ENCODE measurements at regions not wholly inside any gene's neighbourhood (a gene's known extent, or its start where the extent isn't known, plus 50 kb on each side); places are given as distances from the start of the nearest gene placed in this dataset.

DNA sequence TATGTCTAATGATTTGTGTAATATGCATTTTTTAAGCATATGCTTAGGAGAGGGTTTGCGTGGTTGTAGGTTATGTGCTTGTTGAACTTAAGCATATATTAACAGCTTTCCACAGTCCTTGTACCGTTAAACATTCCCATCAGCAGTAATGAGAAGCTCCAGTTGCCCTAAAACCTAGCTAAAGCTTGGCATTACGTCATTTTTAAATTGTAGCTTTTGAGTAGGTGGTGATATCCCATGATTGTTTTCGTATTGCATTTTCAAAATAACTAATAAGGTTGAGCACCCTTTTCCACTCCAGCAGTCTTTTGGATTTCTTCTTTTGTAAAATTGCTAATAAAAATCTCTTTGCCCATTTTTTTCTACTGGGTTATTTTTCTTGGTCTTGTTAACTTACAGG lies 453.1 kb upstream of the GCFC2 start:
- Histone ChIP-seq H3K9me3 (ENCODE audit: low read length) (no peaks in the 10 kb centered on the region), H4K20me1 (ENCODE audit: low read length) (no peaks in the 10 kb centered on the region), H3K79me2 (ENCODE audit: low read length) (no peaks in the 10 kb centered on the region), H3K9ac (ENCODE audit: low read length) (no peak overlapping the region), H3K4me1 (ENCODE audit: insufficient read depth, low read length) (peaks cover 11% of the 10 kb centered on the region; the same call in 1 of the 2 replicates), H3K9me2 (replicated peaks; ENCODE audit: low read length) (no peaks in the 10 kb centered on the region), H3K27ac (ENCODE audit: low read length) (no peak overlapping the region), H2AFZ (ENCODE audit: low read length) (no peak overlapping the region), H3K4me3 (ENCODE audit: low read length) (no peak overlapping the region), H3K36me3 (ENCODE audit: low read depth, low read length) (no peaks in the 10 kb centered on the region), H3K4me2 (ENCODE audit: low read length) (no peak overlapping the region), H3F3A (ENCODE audit: low read length, unreplicated experiment) (no peaks in the 10 kb centered on the region), H3K27me3 (ENCODE audit: low read length) (no peaks in the 10 kb centered on the region)
- TF ChIP-seq EZH2phosphoT487 (IDR thresholded peaks at IDR 0.05; ENCODE audit: borderline replicate concordance, low read length) = no peak
- TF ChIP-seq EZH2 (IDR thresholded peaks at IDR 0.05; ENCODE audit: low read length, unreplicated experiment) = no peak
- TF ChIP-seq, protein P1, sequence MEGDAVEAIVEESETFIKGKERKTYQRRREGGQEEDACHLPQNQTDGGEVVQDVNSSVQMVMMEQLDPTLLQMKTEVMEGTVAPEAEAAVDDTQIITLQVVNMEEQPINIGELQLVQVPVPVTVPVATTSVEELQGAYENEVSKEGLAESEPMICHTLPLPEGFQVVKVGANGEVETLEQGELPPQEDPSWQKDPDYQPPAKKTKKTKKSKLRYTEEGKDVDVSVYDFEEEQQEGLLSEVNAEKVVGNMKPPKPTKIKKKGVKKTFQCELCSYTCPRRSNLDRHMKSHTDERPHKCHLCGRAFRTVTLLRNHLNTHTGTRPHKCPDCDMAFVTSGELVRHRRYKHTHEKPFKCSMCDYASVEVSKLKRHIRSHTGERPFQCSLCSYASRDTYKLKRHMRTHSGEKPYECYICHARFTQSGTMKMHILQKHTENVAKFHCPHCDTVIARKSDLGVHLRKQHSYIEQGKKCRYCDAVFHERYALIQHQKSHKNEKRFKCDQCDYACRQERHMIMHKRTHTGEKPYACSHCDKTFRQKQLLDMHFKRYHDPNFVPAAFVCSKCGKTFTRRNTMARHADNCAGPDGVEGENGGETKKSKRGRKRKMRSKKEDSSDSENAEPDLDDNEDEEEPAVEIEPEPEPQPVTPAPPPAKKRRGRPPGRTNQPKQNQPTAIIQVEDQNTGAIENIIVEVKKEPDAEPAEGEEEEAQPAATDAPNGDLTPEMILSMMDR (conservative IDR thresholded peaks at IDR 0.05; ENCODE audit: low read depth, low read length) = no peak
- BruUV-seq (replicated peaks) = no TSS peak
- ChIA-PET POLR2A (ENCODE audit: unreplicated experiment) (no interaction called here), CTCF (no interaction called here)
- no peak for DNase-seq
- intact Hi-C loops (cut with micrococcal nuclease) = no loop called here
- ATAC-seq = no peak

DNA sequence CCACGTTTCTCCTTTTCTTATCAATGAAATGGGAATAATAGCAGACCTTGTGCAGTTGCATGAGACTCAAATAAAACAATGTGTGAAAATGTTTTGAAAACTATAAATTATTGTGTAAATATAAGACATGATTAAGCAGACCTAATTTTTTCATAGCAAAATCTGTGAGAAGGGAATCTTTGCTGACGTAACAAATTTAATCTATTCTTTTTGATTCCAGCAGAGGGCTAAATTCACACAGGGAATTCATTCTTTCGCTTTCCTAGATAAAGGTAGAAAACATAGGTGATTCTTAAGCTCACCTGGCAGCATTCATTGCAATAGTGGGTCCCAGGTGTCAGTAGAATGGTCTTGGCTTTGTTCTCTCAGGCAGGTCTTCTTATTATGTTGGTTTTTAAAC lies 450.0 kb upstream of the GCFC2 start:
- Histone ChIP-seq H3K36me3 (ENCODE audit: low read depth, low read length) (no peaks in the 10 kb centered on the region), H3K4me3 (ENCODE audit: low read length) (no peak overlapping the region), H3K4me1 (ENCODE audit: insufficient read depth, low read length) (peaks cover 11% of the 10 kb centered on the region; the same call in 1 of the 2 replicates), H3F3A (ENCODE audit: low read length, unreplicated experiment) (no peaks in the 10 kb centered on the region), H4K20me1 (ENCODE audit: low read length) (no peaks in the 10 kb centered on the region), H3K27me3 (ENCODE audit: low read length) (no peaks in the 10 kb centered on the region), H3K27ac (ENCODE audit: low read length) (no peak overlapping the region), H3K9me2 (replicated peaks; ENCODE audit: low read length) (no peaks in the 10 kb centered on the region), H3K79me2 (ENCODE audit: low read length) (no peaks in the 10 kb centered on the region), H2AFZ (ENCODE audit: low read length) (no peak overlapping the region), H3K9me3 (ENCODE audit: low read length) (no peaks in the 10 kb centered on the region), H3K9ac (ENCODE audit: low read length) (no peak overlapping the region), H3K4me2 (ENCODE audit: low read length) (no peak overlapping the region)
- no TSS peak for BruUV-seq (replicated peaks)
- ATAC-seq (no peak), DNase-seq (no peak)
- TF ChIP-seq EZH2 (IDR thresholded peaks at IDR 0.05; ENCODE audit: low read length, unreplicated experiment) (no peak), EZH2phosphoT487 (IDR thresholded peaks at IDR 0.05; ENCODE audit: borderline replicate concordance, low read length) (no peak)
- TF ChIP-seq, protein P1 (conservative IDR thresholded peaks at IDR 0.05; ENCODE audit: low read depth, low read length) = no peak
- ChIA-PET CTCF (no interaction called here), POLR2A (ENCODE audit: unreplicated experiment) (no interaction called here)
- intact Hi-C loops (cut with micrococcal nuclease) = no loop called here

DNA sequence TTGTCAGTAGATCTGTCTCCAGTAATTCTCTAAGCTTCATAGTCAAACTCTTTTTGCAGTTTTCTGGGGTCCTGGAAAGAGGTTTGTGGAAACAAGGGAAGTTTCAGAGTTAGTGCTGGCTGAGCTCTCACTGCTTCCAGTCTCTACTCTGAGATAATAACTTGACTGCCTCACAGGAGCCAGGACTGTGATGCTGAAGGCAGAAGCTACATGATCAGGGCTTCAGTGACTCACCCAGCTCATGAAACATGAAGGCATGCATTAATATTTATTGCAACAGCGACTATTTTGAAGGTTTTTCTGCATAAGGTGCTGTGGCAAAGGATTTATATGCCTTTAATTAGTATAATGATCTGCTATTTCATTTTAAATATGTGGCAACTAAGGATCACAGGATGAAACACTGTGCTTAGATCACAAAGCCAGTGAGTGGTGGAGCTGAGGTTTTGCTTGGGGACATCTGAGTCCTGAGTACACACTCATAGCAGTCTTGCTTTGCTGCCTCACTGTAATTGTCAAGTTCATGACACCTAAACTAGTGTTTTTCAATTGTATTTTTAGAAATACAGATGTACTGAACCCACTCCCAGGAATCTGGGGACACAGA lies 448.4 kb upstream of the GCFC2 start:
- BruUV-seq (replicated peaks) = no TSS peak
- Histone ChIP-seq H2AFZ (ENCODE audit: low read length) (no peak overlapping the region), H3K79me2 (ENCODE audit: low read length) (no peaks in the 10 kb centered on the region), H3K4me2 (ENCODE audit: low read length) (no peak overlapping the region), H3K36me3 (ENCODE audit: low read depth, low read length) (no peaks in the 10 kb centered on the region), H3K9me2 (replicated peaks; ENCODE audit: low read length) (no peaks in the 10 kb centered on the region), H3K4me1 (ENCODE audit: insufficient read depth, low read length) (peaks cover 11% of the 10 kb centered on the region; the same call in 1 of the 2 replicates), H3K27me3 (ENCODE audit: low read length) (no peaks in the 10 kb centered on the region), H3F3A (ENCODE audit: low read length, unreplicated experiment) (no peaks in the 10 kb centered on the region), H3K9ac (ENCODE audit: low read length) (no peak overlapping the region), H3K4me3 (ENCODE audit: low read length) (no peak overlapping the region), H3K27ac (ENCODE audit: low read length) (no peak overlapping the region), H4K20me1 (ENCODE audit: low read length) (no peaks in the 10 kb centered on the region), H3K9me3 (ENCODE audit: low read length) (no peaks in the 10 kb centered on the region)
- intact Hi-C loops (cut with micrococcal nuclease) = no loop called here
- no peak for TF ChIP-seq EZH2phosphoT487 (IDR thresholded peaks at IDR 0.05; ENCODE audit: borderline replicate concordance, low read length)
- no peak for ATAC-seq
- DNase-seq = no peak
- ChIA-PET CTCF (no interaction called here), POLR2A (ENCODE audit: unreplicated experiment) (no interaction called here)
